C4-2B (cell line): ENCODE measurements at regions not wholly inside any gene's neighbourhood (a gene's known extent, or its start where the extent isn't known, plus 50 kb on each side); places are given as distances from the start of the nearest gene placed in this dataset.
"Not testable (repeated sequence)": the region's sequence is repeated elsewhere in the genome, so short reads cannot be mapped to it uniquely, and the experiment has no call there.

Source experiments
- CTCF ChIP-seq: fragments of 450-650 bp; conservative IDR thresholded peaks from 2 replicates; pipeline ENCODE4 v1.5.1; 2017; ENCODE audit warnings: mild to moderate bottlenecking
- ZFX ChIP-seq: fragments of 450-650 bp; IDR thresholded peaks from 2 replicates; pipeline ENCODE4 v1.6.1; 2017

GRCh38 chr2:201946746-201947145, 86.9 kb upstream of the FZD7 start:
- TF ChIP-seq CTCF, ZFX: not testable (repeated sequence)
